WTC11 (cell line): ENCODE measurements at regions not wholly inside any gene's neighbourhood (a gene's known extent, or its start where the extent isn't known, plus 50 kb on each side); places are given as distances from the start of the nearest gene placed in this dataset.

Source experiments
- ATAC-seq: fragments of 200-7000 bp; cut with Tn5 transposase; 2 replicates; pipeline ENCODE4 v1.10.0; 2021; ENCODE audit warnings: mild to moderate bottlenecking, moderate library complexity
- CTCF ChIA-PET: fragments of 300-600 bp; sonication (Branson Sonifier 250); formaldehyde crosslinking; loops from one replicate; lab custom pipeline; 2021; ENCODE audit warnings: antibody characterized with exemption; lab: Charles Lee
- POLR2A ChIA-PET: fragments of 350-600 bp; sonication (Branson Sonifier 250); formaldehyde crosslinking; loops from one replicate; lab custom pipeline; 2021; ENCODE audit warnings: antibody characterized with exemption; lab: Charles Lee
- DNase-seq: peaks from one replicate; pipeline ENCODE4 v3.0.0; 2021; ENCODE audit warnings: low spot score
- H3K27ac Mint-ChIP-seq: 2 replicates; pipeline ENCODE4 v1.8.0; 2021; ENCODE audit warnings: mixed read lengths
- H3K27me3 Mint-ChIP-seq: 2 replicates; pipeline ENCODE4 v1.8.0; 2021; ENCODE audit warnings: low read depth, mild to moderate bottlenecking, moderate library complexity, mixed read lengths
- H3K36me3 Mint-ChIP-seq: 2 replicates; pipeline ENCODE4 v1.8.0; 2021; ENCODE audit warnings: mixed read lengths
- H3K4me1 Mint-ChIP-seq: 2 replicates; pipeline ENCODE4 v1.8.0; 2022; ENCODE audit warnings: mixed read lengths
- H3K4me3 Mint-ChIP-seq: 2 replicates; pipeline ENCODE4 v1.8.0; 2021; ENCODE audit warnings: mild to moderate bottlenecking, moderate library complexity, mixed read lengths
- H3K9me3 Mint-ChIP-seq: 2 replicates; pipeline ENCODE4 v1.8.0; 2021; ENCODE audit warnings: mixed read lengths
- CREM ChIP-seq: sonication (generic); formaldehyde crosslinking; IDR thresholded peaks from 2 replicates; pipeline ENCODE4 v1.8.1; 2022; ENCODE audit warnings: mild to moderate bottlenecking, missing genetic modification reagents, moderate library complexity
- EMX1 ChIP-seq: fragments of 250-450 bp; sonication (Bioruptor Pico); IDR thresholded peaks from 2 replicates; pipeline ENCODE4 v1.8.0; 2021; ENCODE audit warnings: mild to moderate bottlenecking
- ETV6 ChIP-seq: sonication (generic); formaldehyde crosslinking; IDR thresholded peaks from 2 replicates; pipeline ENCODE4 v1.8.1; 2022; ENCODE audit warnings: mild to moderate bottlenecking, missing genetic modification reagents
- GRHL2 ChIP-seq: fragments of 250-450 bp; sonication (Bioruptor Pico); IDR thresholded peaks from 2 replicates; pipeline ENCODE4 v1.8.0; 2022; ENCODE audit warnings: mild to moderate bottlenecking, moderate library complexity; ENCODE audit not compliant: insufficient replicate concordance, severe bottlenecking
- NFE2L1 ChIP-seq: sonication (generic); formaldehyde crosslinking; IDR thresholded peaks from 2 replicates; pipeline ENCODE4 v1.8.1; 2023; ENCODE audit warnings: missing genetic modification reagents
- NFYB ChIP-seq: sonication (generic); formaldehyde crosslinking; conservative IDR thresholded peaks from 2 replicates; pipeline ENCODE4 v1.8.0; 2022; ENCODE audit warnings: low read depth, missing genetic modification reagents
- NR3C1 ChIP-seq: sonication (generic); formaldehyde crosslinking; conservative IDR thresholded peaks from 2 replicates; pipeline ENCODE4 v1.8.1; 2023; ENCODE audit warnings: low read depth, mild to moderate bottlenecking, missing genetic modification reagents
- RELA ChIP-seq: sonication (generic); formaldehyde crosslinking; IDR thresholded peaks from 2 replicates; pipeline ENCODE4 v1.8.1; 2022; ENCODE audit warnings: missing genetic modification reagents, mild to moderate bottlenecking, borderline replicate concordance
- SMAD4 ChIP-seq: sonication (generic); formaldehyde crosslinking; IDR thresholded peaks from 2 replicates; pipeline ENCODE4 v1.8.0; 2022; ENCODE audit warnings: mild to moderate bottlenecking, missing genetic modification reagents
- TF ChIP-seq, protein P1 (sequence below): fragments of 250-450 bp; sonication (Bioruptor Pico); conservative IDR thresholded peaks from 2 replicates; pipeline ENCODE4 v1.9.0; 2021; ENCODE audit warnings: mild to moderate bottlenecking
- TF ChIP-seq, protein P2 (sequence below): sonication (generic); formaldehyde crosslinking; IDR thresholded peaks from 2 replicates; pipeline ENCODE4 v1.8.1; 2022; ENCODE audit warnings: low read depth, mild to moderate bottlenecking, moderate library complexity, missing genetic modification reagents, borderline replicate concordance
- TF ChIP-seq, protein P3 (sequence below): fragments of 250-450 bp; sonication (Bioruptor Pico); IDR thresholded peaks from 2 replicates; pipeline ENCODE4 v1.8.0; 2021; ENCODE audit warnings: mild to moderate bottlenecking
- TF ChIP-seq, protein P4 (sequence below): sonication (generic); formaldehyde crosslinking; IDR thresholded peaks from 2 replicates; pipeline ENCODE4 v1.8.1; 2022; ENCODE audit warnings: low read depth, missing genetic modification reagents, borderline replicate concordance
- TF ChIP-seq, protein P5 (sequence below): sonication (generic); formaldehyde crosslinking; IDR thresholded peaks from 2 replicates; pipeline ENCODE4 v1.8.0; 2023; ENCODE audit warnings: mild to moderate bottlenecking, missing genetic modification reagents
- TF ChIP-seq, protein P6 (sequence below): sonication (generic); formaldehyde crosslinking; IDR thresholded peaks from 2 replicates; pipeline ENCODE4 v1.8.0; 2023; ENCODE audit warnings: missing genetic modification reagents
- TF ChIP-seq, protein P7 (sequence below): sonication (generic); formaldehyde crosslinking; IDR thresholded peaks from 2 replicates; pipeline ENCODE4 v1.8.1; 2023; ENCODE audit warnings: mild to moderate bottlenecking, moderate library complexity, missing genetic modification reagents
- TF ChIP-seq, protein P8 (sequence below): sonication (generic); formaldehyde crosslinking; conservative IDR thresholded peaks from 2 replicates; pipeline ENCODE4 v1.8.1; 2023; ENCODE audit warnings: mild to moderate bottlenecking, low read depth, missing genetic modification reagents, moderate library complexity

DNA sequence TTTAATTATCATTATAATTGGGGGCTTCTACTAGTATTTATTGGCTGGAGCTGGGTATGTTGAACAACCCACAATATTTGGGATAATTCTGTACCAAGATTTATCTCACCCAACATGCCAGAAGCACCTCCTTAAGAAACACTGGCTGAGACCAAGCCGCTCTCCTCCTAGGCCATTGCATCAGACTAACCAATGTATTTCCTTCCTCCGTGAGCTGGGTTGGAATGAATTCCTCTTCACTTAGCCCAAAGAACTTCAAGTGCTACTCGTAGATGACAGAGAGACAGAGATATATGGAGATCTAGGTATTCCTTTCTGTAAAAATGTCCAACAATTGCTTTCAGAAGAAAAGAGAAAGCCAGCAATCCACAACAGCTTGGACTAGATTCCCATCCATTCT, 87.2 kb upstream of the ETS2 start (continued):
- TF ChIP-seq, protein P1, sequence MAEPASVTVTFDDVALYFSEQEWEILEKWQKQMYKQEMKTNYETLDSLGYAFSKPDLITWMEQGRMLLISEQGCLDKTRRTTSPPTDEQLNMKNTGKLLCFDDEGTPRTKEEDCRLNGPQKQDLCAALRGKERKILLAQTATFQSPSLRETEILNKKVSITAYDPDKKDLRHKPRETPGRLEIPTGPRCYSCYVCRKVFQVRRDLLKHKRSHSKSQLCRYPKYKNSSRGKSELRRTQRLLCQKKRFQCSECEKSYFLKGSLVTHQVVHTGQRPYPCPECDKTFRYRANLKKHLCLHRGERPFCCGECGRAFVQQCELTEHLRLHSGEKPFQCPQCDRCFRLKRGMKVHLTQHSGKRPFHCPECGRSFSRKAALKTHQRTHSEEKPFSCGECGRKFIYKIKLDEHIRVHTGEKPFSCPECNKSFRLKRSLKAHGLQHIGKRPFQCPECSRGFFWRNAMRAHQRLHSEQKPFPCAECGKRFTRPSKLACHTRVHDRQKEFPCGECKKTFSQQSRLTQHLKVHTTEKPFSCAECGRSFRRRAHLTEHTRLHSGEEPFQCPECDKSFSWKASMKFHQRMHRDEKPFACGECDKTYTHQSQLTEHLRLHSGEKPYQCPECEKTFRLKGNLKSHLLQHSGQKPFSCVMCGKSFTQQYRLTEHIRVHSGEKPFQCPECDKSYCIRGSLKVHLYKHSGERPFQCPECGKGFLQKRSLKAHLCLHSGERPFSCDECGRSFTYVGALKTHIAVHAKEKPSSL (CRISPR knock-in tag), result no peak
- TF ChIP-seq SMAD4 (no peak), RELA (CRISPR knock-in tag) (no peak), NR3C1 (no peak)
- TF ChIP-seq, protein P2, sequence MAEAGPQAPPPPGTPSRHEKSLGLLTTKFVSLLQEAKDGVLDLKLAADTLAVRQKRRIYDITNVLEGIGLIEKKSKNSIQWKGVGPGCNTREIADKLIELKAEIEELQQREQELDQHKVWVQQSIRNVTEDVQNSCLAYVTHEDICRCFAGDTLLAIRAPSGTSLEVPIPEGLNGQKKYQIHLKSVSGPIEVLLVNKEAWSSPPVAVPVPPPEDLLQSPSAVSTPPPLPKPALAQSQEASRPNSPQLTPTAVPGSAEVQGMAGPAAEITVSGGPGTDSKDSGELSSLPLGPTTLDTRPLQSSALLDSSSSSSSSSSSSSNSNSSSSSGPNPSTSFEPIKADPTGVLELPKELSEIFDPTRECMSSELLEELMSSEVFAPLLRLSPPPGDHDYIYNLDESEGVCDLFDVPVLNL (CRISPR knock-in tag), result no peak
- TF ChIP-seq, all 79 proteins: peak for 0

DNA sequence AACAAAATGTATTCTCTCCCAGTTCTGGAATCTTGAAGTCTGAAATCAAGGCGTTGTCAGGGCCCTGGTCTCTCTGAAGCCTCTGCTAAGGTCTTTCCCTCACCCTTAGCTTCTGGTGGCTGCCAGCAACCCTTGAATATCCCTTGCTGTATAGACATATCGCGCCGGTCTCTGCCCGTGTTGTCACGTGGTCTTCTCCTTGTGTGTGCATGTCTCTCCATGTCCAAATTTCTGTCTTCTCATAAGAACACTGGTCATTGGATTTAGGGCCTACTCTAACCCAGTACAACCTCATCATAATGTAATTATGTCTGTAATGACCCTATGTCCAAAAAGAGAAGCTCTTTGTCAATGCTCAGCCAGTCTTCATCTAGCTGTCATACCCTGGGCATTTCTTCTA, 85.7 kb upstream of the ETS2 start:
- H3K9me3 Mint-ChIP-seq, result peaks cover 15% of the 10 kb centered on the region
- CTCF ChIA-PET, result interaction anchor here (0.6 to 2.1 kb wide), 3 partner anchors 51 to 417 kb away, joined by 3 to 5 read pairs (median 4); no protein-coding TSS in a partner anchor
- no peak for DNase-seq

More for the DNA sequence above, 85.7 kb upstream of the ETS2 start:
- Mint-ChIP-seq H3K4me1 (peaks cover 9% of the 10 kb centered on the region), H3K27ac (no peak overlapping the region), H3K36me3 (peaks cover 6% of the 10 kb centered on the region), H3K4me3 (no peak overlapping the region), H3K27me3 (no peaks in the 10 kb centered on the region)
- no peak for ATAC-seq
- POLR2A ChIA-PET, result no interaction called here
- TF ChIP-seq GRHL2 (CRISPR knock-in tag) (no peak), EMX1 (no peak), ETV6 (CRISPR knock-in tag) (no peak), NFE2L1 (no peak), CREM (no peak), NFYB (CRISPR knock-in tag) (no peak)
- TF ChIP-seq, protein P3, sequence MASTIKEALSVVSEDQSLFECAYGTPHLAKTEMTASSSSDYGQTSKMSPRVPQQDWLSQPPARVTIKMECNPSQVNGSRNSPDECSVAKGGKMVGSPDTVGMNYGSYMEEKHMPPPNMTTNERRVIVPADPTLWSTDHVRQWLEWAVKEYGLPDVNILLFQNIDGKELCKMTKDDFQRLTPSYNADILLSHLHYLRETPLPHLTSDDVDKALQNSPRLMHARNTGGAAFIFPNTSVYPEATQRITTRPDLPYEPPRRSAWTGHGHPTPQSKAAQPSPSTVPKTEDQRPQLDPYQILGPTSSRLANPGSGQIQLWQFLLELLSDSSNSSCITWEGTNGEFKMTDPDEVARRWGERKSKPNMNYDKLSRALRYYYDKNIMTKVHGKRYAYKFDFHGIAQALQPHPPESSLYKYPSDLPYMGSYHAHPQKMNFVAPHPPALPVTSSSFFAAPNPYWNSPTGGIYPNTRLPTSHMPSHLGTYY (CRISPR knock-in tag), result no peak
- TF ChIP-seq, protein P4, sequence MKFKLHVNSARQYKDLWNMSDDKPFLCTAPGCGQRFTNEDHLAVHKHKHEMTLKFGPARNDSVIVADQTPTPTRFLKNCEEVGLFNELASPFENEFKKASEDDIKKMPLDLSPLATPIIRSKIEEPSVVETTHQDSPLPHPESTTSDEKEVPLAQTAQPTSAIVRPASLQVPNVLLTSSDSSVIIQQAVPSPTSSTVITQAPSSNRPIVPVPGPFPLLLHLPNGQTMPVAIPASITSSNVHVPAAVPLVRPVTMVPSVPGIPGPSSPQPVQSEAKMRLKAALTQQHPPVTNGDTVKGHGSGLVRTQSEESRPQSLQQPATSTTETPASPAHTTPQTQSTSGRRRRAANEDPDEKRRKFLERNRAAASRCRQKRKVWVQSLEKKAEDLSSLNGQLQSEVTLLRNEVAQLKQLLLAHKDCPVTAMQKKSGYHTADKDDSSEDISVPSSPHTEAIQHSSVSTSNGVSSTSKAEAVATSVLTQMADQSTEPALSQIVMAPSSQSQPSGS (CRISPR knock-in tag), result no peak
- TF ChIP-seq, protein P5, sequence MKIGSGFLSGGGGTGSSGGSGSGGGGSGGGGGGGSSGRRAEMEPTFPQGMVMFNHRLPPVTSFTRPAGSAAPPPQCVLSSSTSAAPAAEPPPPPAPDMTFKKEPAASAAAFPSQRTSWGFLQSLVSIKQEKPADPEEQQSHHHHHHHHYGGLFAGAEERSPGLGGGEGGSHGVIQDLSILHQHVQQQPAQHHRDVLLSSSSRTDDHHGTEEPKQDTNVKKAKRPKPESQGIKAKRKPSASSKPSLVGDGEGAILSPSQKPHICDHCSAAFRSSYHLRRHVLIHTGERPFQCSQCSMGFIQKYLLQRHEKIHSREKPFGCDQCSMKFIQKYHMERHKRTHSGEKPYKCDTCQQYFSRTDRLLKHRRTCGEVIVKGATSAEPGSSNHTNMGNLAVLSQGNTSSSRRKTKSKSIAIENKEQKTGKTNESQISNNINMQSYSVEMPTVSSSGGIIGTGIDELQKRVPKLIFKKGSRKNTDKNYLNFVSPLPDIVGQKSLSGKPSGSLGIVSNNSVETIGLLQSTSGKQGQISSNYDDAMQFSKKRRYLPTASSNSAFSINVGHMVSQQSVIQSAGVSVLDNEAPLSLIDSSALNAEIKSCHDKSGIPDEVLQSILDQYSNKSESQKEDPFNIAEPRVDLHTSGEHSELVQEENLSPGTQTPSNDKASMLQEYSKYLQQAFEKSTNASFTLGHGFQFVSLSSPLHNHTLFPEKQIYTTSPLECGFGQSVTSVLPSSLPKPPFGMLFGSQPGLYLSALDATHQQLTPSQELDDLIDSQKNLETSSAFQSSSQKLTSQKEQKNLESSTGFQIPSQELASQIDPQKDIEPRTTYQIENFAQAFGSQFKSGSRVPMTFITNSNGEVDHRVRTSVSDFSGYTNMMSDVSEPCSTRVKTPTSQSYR (CRISPR knock-in tag), result no peak
- TF ChIP-seq, protein P6, sequence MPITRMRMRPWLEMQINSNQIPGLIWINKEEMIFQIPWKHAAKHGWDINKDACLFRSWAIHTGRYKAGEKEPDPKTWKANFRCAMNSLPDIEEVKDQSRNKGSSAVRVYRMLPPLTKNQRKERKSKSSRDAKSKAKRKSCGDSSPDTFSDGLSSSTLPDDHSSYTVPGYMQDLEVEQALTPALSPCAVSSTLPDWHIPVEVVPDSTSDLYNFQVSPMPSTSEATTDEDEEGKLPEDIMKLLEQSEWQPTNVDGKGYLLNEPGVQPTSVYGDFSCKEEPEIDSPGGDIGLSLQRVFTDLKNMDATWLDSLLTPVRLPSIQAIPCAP, result no peak
- TF ChIP-seq, protein P7, sequence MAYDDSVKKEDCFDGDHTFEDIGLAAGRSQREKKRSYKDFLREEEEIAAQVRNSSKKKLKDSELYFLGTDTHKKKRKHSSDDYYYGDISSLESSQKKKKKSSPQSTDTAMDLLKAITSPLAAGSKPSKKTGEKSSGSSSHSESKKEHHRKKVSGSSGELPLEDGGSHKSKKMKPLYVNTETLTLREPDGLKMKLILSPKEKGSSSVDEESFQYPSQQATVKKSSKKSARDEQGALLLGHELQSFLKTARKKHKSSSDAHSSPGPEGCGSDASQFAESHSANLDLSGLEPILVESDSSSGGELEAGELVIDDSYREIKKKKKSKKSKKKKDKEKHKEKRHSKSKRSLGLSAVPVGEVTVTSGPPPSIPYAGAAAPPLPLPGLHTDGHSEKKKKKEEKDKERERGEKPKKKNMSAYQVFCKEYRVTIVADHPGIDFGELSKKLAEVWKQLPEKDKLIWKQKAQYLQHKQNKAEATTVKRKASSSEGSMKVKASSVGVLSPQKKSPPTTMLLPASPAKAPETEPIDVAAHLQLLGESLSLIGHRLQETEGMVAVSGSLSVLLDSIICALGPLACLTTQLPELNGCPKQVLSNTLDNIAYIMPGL (CRISPR knock-in tag), result no peak
- TF ChIP-seq, protein P8, sequence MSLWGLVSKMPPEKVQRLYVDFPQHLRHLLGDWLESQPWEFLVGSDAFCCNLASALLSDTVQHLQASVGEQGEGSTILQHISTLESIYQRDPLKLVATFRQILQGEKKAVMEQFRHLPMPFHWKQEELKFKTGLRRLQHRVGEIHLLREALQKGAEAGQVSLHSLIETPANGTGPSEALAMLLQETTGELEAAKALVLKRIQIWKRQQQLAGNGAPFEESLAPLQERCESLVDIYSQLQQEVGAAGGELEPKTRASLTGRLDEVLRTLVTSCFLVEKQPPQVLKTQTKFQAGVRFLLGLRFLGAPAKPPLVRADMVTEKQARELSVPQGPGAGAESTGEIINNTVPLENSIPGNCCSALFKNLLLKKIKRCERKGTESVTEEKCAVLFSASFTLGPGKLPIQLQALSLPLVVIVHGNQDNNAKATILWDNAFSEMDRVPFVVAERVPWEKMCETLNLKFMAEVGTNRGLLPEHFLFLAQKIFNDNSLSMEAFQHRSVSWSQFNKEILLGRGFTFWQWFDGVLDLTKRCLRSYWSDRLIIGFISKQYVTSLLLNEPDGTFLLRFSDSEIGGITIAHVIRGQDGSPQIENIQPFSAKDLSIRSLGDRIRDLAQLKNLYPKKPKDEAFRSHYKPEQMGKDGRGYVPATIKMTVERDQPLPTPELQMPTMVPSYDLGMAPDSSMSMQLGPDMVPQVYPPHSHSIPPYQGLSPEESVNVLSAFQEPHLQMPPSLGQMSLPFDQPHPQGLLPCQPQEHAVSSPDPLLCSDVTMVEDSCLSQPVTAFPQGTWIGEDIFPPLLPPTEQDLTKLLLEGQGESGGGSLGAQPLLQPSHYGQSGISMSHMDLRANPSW (CRISPR knock-in tag), result no peak
